T-cell (primary cell): ENCODE measurements at regions not wholly inside any gene's neighbourhood (a gene's known extent, or its start where the extent isn't known, plus 50 kb on each side); places are given as distances from the start of the nearest gene placed in this dataset.

Experiments used
- ATAC-seq, 4 experiments: fragments of 200-7000 bp in 3 of 4; fragments of 150-1000 bp in 1 of 4; cut with Tn5 transposase; replicated peaks in 1 of 4; 1 replicate in 3 of 4; 2 replicates in 1 of 4; pipeline ENCODE4 v1.10.0; 2021; ENCODE audit warnings: moderate library complexity in 3 of 4, mild to moderate bottlenecking in 2 of 4, moderate number of reproducible peaks in 1 of 4
- CTCF ChIA-PET, 2 donors: fragments of 300-600 bp; sonication (Branson Sonifier 250); formaldehyde crosslinking; loops; one replicate each; lab custom pipeline; 2022; ENCODE audit warnings: antibody characterized with exemption in 2 of 2; lab: Charles Lee
- POLR2A ChIA-PET, 2 donors: fragments of 300-600 bp; sonication (Branson Sonifier 250); formaldehyde crosslinking; loops; one replicate each; lab custom pipeline; 2022; ENCODE audit warnings: antibody characterized with exemption in 2 of 2; lab: Charles Lee
- DNase-seq, 35 experiments: peaks; one replicate each; pipeline versions ENCODE4 v3.0.0 to v3.0.0-alpha.2; 2013 to 2023
- H3K27ac ChIP-seq: one replicate; pipeline ENCODE4 v1.5.1; 2013; ENCODE audit warnings: low read length
- H3K27me3 ChIP-seq, 2 experiments: replicated peaks in 1 of 2; 1 replicate in 1 of 2; 2 replicates in 1 of 2; pipeline versions ENCODE4 v1.6.1 to v1.7.0; 2013; ENCODE audit warnings: low read length in 1 of 2, mixed read lengths in 1 of 2; ENCODE audit not compliant: control insufficient read depth in 2 of 2, insufficient read depth in 2 of 2; ENCODE audit errors: extremely low read depth in 1 of 2
- H3K36me3 ChIP-seq, 2 donors: 1 replicate in 1 of 2; 2 replicates in 1 of 2; pipeline versions ENCODE4 v1.6.1 to v1.7.0; 2013; ENCODE audit warnings: low read length in 1 of 2; ENCODE audit not compliant: control insufficient read depth in 2 of 2, insufficient read depth in 1 of 2; ENCODE audit errors: extremely low read depth in 1 of 2
- H3K4me1 ChIP-seq, 2 experiments: 1 replicate in 1 of 2; 2 replicates in 1 of 2; pipeline versions ENCODE4 v1.6.1 to v1.7.0; 2013; ENCODE audit warnings: low read length in 2 of 2, mixed read lengths in 1 of 2; ENCODE audit not compliant: insufficient read depth in 2 of 2, control insufficient read depth in 1 of 2; ENCODE audit errors: extremely low read depth in 1 of 2
- H3K4me3 ChIP-seq, 2 donors: 1 replicate in 1 of 2; 2 replicates in 1 of 2; pipeline versions ENCODE4 v1.5.1 to v1.7.0; 2013; ENCODE audit warnings: mild to moderate bottlenecking in 2 of 2, low read length in 1 of 2, moderate library complexity in 1 of 2; ENCODE audit not compliant: control insufficient read depth in 1 of 2; ENCODE audit errors: extremely low read depth in 1 of 2
- H3K9me3 ChIP-seq: 2 replicates; pipeline ENCODE4 v1.7.0; 2013
- H3K27ac Mint-ChIP-seq, 2 donors: one replicate each; pipeline ENCODE4 v1.8.0; 2020 to 2021; ENCODE audit warnings: mild to moderate bottlenecking in 2 of 2, mixed read lengths in 2 of 2
- H3K27me3 Mint-ChIP-seq, 2 donors: one replicate each; pipeline ENCODE4 v1.8.0; 2021 to 2022; ENCODE audit warnings: mixed read lengths in 2 of 2
- H3K36me3 Mint-ChIP-seq: one replicate; pipeline ENCODE4 v1.8.0; 2021; ENCODE audit warnings: mixed read lengths
- H3K4me1 Mint-ChIP-seq, 3 donors: one replicate each; pipeline ENCODE4 v1.8.0; 2020 to 2022; ENCODE audit warnings: mixed read lengths in 3 of 3, mild to moderate bottlenecking in 1 of 3
- H3K4me3 Mint-ChIP-seq, 3 donors: one replicate each; pipeline ENCODE4 v1.8.0; 2020 to 2022; ENCODE audit warnings: mild to moderate bottlenecking in 3 of 3, mixed read lengths in 3 of 3, moderate library complexity in 3 of 3
- H3K9me3 Mint-ChIP-seq, 3 donors: one replicate each; pipeline ENCODE4 v1.8.0; 2020 to 2022; ENCODE audit warnings: mixed read lengths in 3 of 3
- WGBS: methylation state at CpG from one replicate; pipeline ENCODE4 v1.1.5; 2013; ENCODE audit warnings: missing lambda C conversion rate; ENCODE audit not compliant: insufficient coverage; 5-methylcytosine and 5-hydroxymethylcytosine counted together

- Mint-ChIP-seq H3K9me3 (peaks cover 0 to 4% (median 3%) of the 10 kb centered on the region in 3 donors), H3K27me3 (peaks cover 4 to 5% of the 10 kb centered on the region in 2 donors), H3K4me3 (no peak overlapping the region), H3K36me3 (no peaks in the 10 kb centered on the region), H3K27ac (no peak overlapping the region), H3K4me1 (no peaks in the 10 kb centered on the region)
- Histone ChIP-seq H3K27ac (no peak overlapping the region), H3K4me1 (no peaks in the 10 kb centered on the region), H3K4me3 (no peak overlapping the region), H3K36me3 (no peaks in the 10 kb centered on the region), H3K27me3 (peaks cover 0 to 6% of the 10 kb centered on the region in 2 experiments), H3K9me3 (no peaks in the 10 kb centered on the region)
- ChIA-PET CTCF (interaction anchor here in 1 of 2 donors (0.6 kb wide), 1 partner anchor 587 kb away, joined by 3 read pairs; no protein-coding TSS in a partner anchor), POLR2A (interaction anchor here in 1 of 2 donors (0.6 kb wide), 1 partner anchor 49 kb away, joined by 3 read pairs; no protein-coding TSS in a partner anchor)
- ATAC-seq: no peak
- DNase-seq: peak in 1 of 35 experiments; percentile 8
- 80% methylated on average over 15 of the region's 20 CpGs for WGBS
Observed at GRCh38 chr7:156156734-156157408, 344.6 kb upstream of the SHH start.

GRCh38 chr7:156155988-156156733, 343.9 kb upstream of the SHH start:
- Histone ChIP-seq H3K9me3 (no peaks in the 10 kb centered on the region), H3K27me3 (peaks cover 0 to 6% of the 10 kb centered on the region in 2 experiments), H3K27ac (no peak overlapping the region), H3K4me3 (no peak overlapping the region), H3K36me3 (no peaks in the 10 kb centered on the region), H3K4me1 (no peaks in the 10 kb centered on the region)
- Mint-ChIP-seq H3K4me1 (no peaks in the 10 kb centered on the region), H3K9me3 (peaks cover 0 to 3% (median 3%) of the 10 kb centered on the region in 3 donors), H3K27me3 (peaks cover 7 to 8% of the 10 kb centered on the region in 2 donors), H3K4me3 (no peak overlapping the region), H3K36me3 (no peaks in the 10 kb centered on the region), H3K27ac (no peak overlapping the region)
- ChIA-PET POLR2A (interaction anchor here in 1 of 2 donors (0.6 kb wide), 1 partner anchor 50 kb away, joined by 3 read pairs; no protein-coding TSS in a partner anchor), CTCF (interaction anchor here in 1 of 2 donors (0.6 kb wide), 1 partner anchor 588 kb away, joined by 3 read pairs; no protein-coding TSS in a partner anchor)
- ATAC-seq (peak in 1 of 4 experiments; percentile 4), DNase-seq (no peak)
- 79% methylated on average over 9 of the region's 12 CpGs for WGBS

- WGBS: 94% methylated on average over 6 of the region's 8 CpGs
- H3K4me3 Mint-ChIP-seq: no peak overlapping the region
- H3K4me3 ChIP-seq: no peak overlapping the region
- ChIA-PET POLR2A (no interaction called here), CTCF (no interaction called here)
- H3K9me3 ChIP-seq: no peaks in the 10 kb centered on the region
- H3K27me3 Mint-ChIP-seq: peaks cover 10% of the 10 kb centered on the region in 2 donors
- no peak for DNase-seq
- no peak overlapping the region for H3K27ac Mint-ChIP-seq
- no peaks in the 10 kb centered on the region for H3K9me3 Mint-ChIP-seq
- no peaks in the 10 kb centered on the region for H3K4me1 ChIP-seq
- no peak for ATAC-seq
- H3K4me1 Mint-ChIP-seq: no peaks in the 10 kb centered on the region
- no peak overlapping the region for H3K27ac ChIP-seq
- peaks cover 0 to 8% of the 10 kb centered on the region in 2 experiments for H3K27me3 ChIP-seq
- H3K36me3 ChIP-seq: no peaks in the 10 kb centered on the region
- H3K36me3 Mint-ChIP-seq: no peaks in the 10 kb centered on the region
Observed at GRCh38 chr7:156153590-156153989, 341.3 kb upstream of the SHH start.

- no peaks in the 10 kb centered on the region for H3K9me3 Mint-ChIP-seq
- H3K27ac ChIP-seq: no peak overlapping the region
- no peaks in the 10 kb centered on the region for H3K4me1 ChIP-seq
- ChIA-PET CTCF (no interaction called here), POLR2A (no interaction called here)
- WGBS: 45% methylated on average over 6 of the region's 6 CpGs
- H3K36me3 ChIP-seq: no peaks in the 10 kb centered on the region
- H3K27ac Mint-ChIP-seq: no peak overlapping the region
- no peaks in the 10 kb centered on the region for H3K9me3 ChIP-seq
- ATAC-seq: no peak
- H3K4me3 Mint-ChIP-seq: no peak overlapping the region
- H3K36me3 Mint-ChIP-seq: no peaks in the 10 kb centered on the region
- no peaks in the 10 kb centered on the region for H3K4me1 Mint-ChIP-seq
- no peak for DNase-seq
- no peak overlapping the region for H3K4me3 ChIP-seq
- H3K27me3 Mint-ChIP-seq: peaks cover 7 to 10% of the 10 kb centered on the region in 2 donors
- H3K27me3 ChIP-seq: peaks cover 0 to 12% of the 10 kb centered on the region in 2 experiments
Observed at GRCh38 chr7:156152390-156152789, 340.1 kb upstream of the SHH start.

GRCh38 chr7:156151658-156152057, 339.4 kb upstream of the SHH start:
- ChIA-PET POLR2A (no interaction called here), CTCF (no interaction called here)
- DNase-seq: no peak
- 83% methylated on average over 1 of the region's 6 CpGs for WGBS
- Mint-ChIP-seq H3K9me3 (no peaks in the 10 kb centered on the region), H3K4me1 (no peaks in the 10 kb centered on the region), H3K27ac (no peak overlapping the region), H3K27me3 (peaks cover 7 to 10% of the 10 kb centered on the region in 2 donors), H3K4me3 (no peak overlapping the region), H3K36me3 (no peaks in the 10 kb centered on the region)
- H3K9me3 ChIP-seq: no peaks in the 10 kb centered on the region
- H3K4me3 ChIP-seq: no peak overlapping the region
- H3K27ac ChIP-seq: no peak overlapping the region
- H3K4me1 ChIP-seq: no peaks in the 10 kb centered on the region
- H3K36me3 ChIP-seq: no peaks in the 10 kb centered on the region
- ATAC-seq: no peak
- H3K27me3 ChIP-seq: peaks cover 0 to 12% of the 10 kb centered on the region in 2 experiments

- WGBS: 76% methylated on average over 5 of the region's 8 CpGs
- no peaks in the 10 kb centered on the region for H3K4me1 ChIP-seq
- H3K27ac ChIP-seq: no peak overlapping the region
- Mint-ChIP-seq H3K9me3 (no peaks in the 10 kb centered on the region), H3K36me3 (no peaks in the 10 kb centered on the region), H3K27me3 (peaks cover 8 to 10% of the 10 kb centered on the region in 2 donors), H3K4me1 (no peaks in the 10 kb centered on the region), H3K4me3 (no peak overlapping the region), H3K27ac (no peak overlapping the region)
- no peaks in the 10 kb centered on the region for H3K36me3 ChIP-seq
- H3K9me3 ChIP-seq: no peaks in the 10 kb centered on the region
- ATAC-seq (no peak), DNase-seq (no peak)
- CTCF ChIA-PET: no interaction called here
- peaks cover 0 to 13% of the 10 kb centered on the region in 2 experiments for H3K27me3 ChIP-seq
- POLR2A ChIA-PET: no interaction called here
- no peak overlapping the region for H3K4me3 ChIP-seq
Observed at GRCh38 chr7:156151078-156151477, 338.8 kb upstream of the SHH start.
